ENCODE measurements at regions not wholly inside any gene's neighbourhood (a gene's known extent, or its start where the extent isn't known, plus 50 kb on each side); places are given as distances from the start of the nearest gene placed in this dataset.

DNA sequence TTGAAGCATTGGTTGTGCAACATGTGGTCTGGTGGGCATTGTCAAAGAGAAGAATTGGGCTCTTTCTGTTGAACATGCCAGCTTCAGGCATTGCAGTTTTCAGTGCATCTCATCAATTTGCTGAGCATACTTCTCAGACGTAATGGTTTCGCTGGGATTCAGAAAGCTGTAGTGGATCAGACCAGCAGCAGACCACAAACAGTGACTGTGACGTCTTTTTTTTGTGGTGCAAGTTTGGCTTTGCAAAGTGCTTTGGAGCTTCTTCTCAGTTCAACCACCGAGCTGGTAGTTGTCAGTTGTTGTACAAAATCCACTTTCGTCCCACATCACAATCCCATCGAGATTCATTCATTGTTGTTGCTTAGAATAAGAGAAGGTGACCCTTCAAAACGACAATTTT, 84.5 kb downstream of the NPAP1 start:
- H3K4me1 ChIP-seq (ENCODE audit: control insufficient read depth in 1 of 2, insufficient read depth in 2 of 2, low read length in 2 of 2): no peaks in the 10 kb centered on the region
- H3K27me3 ChIP-seq (ENCODE audit: insufficient read depth, low read length): no peaks in the 10 kb centered on the region
- H3K23ac ChIP-seq (ENCODE audit: low read length): no peak overlapping the region
- no peak overlapping the region for H4K12ac ChIP-seq (ENCODE audit: low read depth, low read length)
- no peak overlapping the region for H3K18ac ChIP-seq (ENCODE audit: low read length)
- no peak overlapping the region for H3K4ac ChIP-seq (ENCODE audit: low read depth, low read length)
- no peak overlapping the region for H4K91ac ChIP-seq (ENCODE audit: low read depth, low read length)
- H3K79me1 ChIP-seq (ENCODE audit: low read length): no peaks in the 10 kb centered on the region
- H3K4me2 ChIP-seq (ENCODE audit: low read length): no peak overlapping the region
- no peak overlapping the region for H4K8ac ChIP-seq (ENCODE audit: low read depth, low read length)
- H3K14ac ChIP-seq (ENCODE audit: low read length): no peak overlapping the region
- WGBS (ENCODE audit: extremely low coverage, insufficient coverage, insufficient read length): no CpG with 5 or more reads among the region's 7 CpGs
- H3K27ac ChIP-seq (ENCODE audit: low read depth, low read length): no peak overlapping the region
- no peak overlapping the region for H2BK5ac ChIP-seq (ENCODE audit: low read depth, low read length, poor library complexity)
- H2AFZ ChIP-seq (ENCODE audit: insufficient read depth, low read length, poor library complexity): no peak overlapping the region
- no peak overlapping the region for H2AK5ac ChIP-seq (ENCODE audit: low read length)
- no peaks in the 10 kb centered on the region for H3K36me3 ChIP-seq (ENCODE audit: control insufficient read depth in 1 of 2, insufficient read depth in 2 of 2, low read length in 2 of 2)
- no peak for DNase-seq
- H2BK12ac ChIP-seq (ENCODE audit: low read length): no peak overlapping the region
- H2BK120ac ChIP-seq (ENCODE audit: insufficient read depth, low read length, poor library complexity): no peak overlapping the region
- H3K79me2 ChIP-seq (ENCODE audit: control insufficient read depth, insufficient read depth, low read length, poor library complexity): no peaks in the 10 kb centered on the region
- H3K4me3 ChIP-seq (ENCODE audit: low read depth, low read length): no peak overlapping the region
- no peak overlapping the region for H3K9ac ChIP-seq (ENCODE audit: low read length)
- H3K9me3 ChIP-seq (ENCODE audit: insufficient read depth, low read depth, low read length): no peaks in the 10 kb centered on the region

DNA sequence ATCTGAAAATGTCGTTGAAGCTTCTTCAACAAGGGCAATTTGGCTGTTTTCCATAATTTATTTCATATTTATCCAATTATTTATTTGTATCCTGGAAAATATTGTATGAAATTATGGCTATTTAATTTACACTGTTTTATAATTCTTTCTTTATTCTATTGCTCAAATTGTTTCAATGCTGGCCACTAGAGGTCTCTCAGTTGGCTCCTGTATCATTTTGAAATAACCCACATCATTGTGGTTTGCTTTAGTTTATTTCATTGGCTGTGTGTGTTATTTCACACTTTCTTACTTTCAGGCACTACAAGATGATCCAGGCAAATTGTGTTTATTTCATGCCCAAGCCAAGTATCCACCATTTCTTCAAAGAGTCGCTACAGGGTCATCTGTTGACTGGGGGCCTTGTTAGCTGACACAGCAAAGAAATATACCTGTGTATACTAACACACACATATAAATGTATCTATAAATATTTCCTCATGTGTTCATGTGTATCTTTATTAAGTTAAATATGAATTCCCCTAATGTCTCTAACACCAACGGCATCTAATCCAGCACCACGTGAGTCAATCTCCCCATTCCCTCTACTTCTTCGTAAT, 86.2 kb downstream of the NPAP1 start:
- Histone ChIP-seq H3K9ac (ENCODE audit: low read length) (no peak overlapping the region), H3K36me3 (ENCODE audit: control insufficient read depth in 1 of 2, insufficient read depth in 2 of 2, low read length in 2 of 2) (no peaks in the 10 kb centered on the region), H3K27ac (ENCODE audit: low read depth, low read length) (no peak overlapping the region), H3K9me3 (ENCODE audit: insufficient read depth, low read depth, low read length) (no peaks in the 10 kb centered on the region), H3K4ac (ENCODE audit: low read depth, low read length) (no peak overlapping the region), H3K18ac (ENCODE audit: low read length) (no peak overlapping the region), H4K8ac (ENCODE audit: low read depth, low read length) (no peak overlapping the region), H2BK12ac (ENCODE audit: low read length) (no peak overlapping the region), H2BK5ac (ENCODE audit: low read depth, low read length, poor library complexity) (no peak overlapping the region), H2AFZ (ENCODE audit: insufficient read depth, low read length, poor library complexity) (no peak overlapping the region), H4K91ac (ENCODE audit: low read depth, low read length) (no peak overlapping the region), H2BK120ac (ENCODE audit: insufficient read depth, low read length, poor library complexity) (no peak overlapping the region), H3K27me3 (ENCODE audit: insufficient read depth, low read length) (no peaks in the 10 kb centered on the region), H3K14ac (ENCODE audit: low read length) (no peak overlapping the region), H3K79me2 (ENCODE audit: control insufficient read depth, insufficient read depth, low read length, poor library complexity) (no peaks in the 10 kb centered on the region), H3K4me3 (ENCODE audit: low read depth, low read length) (no peak overlapping the region), H3K23ac (ENCODE audit: low read length) (no peak overlapping the region), H3K79me1 (ENCODE audit: low read length) (no peaks in the 10 kb centered on the region), H3K4me2 (ENCODE audit: low read length) (no peak overlapping the region), H2AK5ac (ENCODE audit: low read length) (no peak overlapping the region), H3K4me1 (ENCODE audit: control insufficient read depth in 1 of 2, insufficient read depth in 2 of 2, low read length in 2 of 2) (no peaks in the 10 kb centered on the region), H4K12ac (ENCODE audit: low read depth, low read length) (no peak overlapping the region)
- peak in 1 of 2 donors; percentile 17 for DNase-seq
- WGBS (ENCODE audit: extremely low coverage, insufficient coverage, insufficient read length): no CpG with 5 or more reads among the region's 5 CpGs

DNA sequence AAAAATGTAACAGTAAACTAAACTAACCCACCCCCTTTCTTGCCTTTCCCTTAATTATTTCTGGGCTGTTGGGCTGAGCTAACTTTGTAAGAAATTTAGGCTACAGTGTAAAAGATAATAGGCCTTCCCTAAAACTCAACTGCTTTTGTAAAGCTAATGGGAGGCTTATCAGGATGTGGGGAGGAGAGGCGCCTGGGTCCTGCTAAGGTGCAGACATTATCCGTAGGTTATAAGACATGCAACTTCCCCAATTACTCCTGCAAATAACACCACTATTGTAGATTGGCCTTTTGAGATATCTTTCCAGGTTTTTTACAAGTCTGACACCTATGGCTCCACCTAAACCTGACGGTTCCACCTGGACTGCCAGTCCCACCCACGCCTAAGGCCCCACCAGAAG, 88.3 kb downstream of the NPAP1 start:
- Histone ChIP-seq H3K14ac (ENCODE audit: low read length) (no peak overlapping the region), H3K4ac (ENCODE audit: low read depth, low read length) (no peak overlapping the region), H4K91ac (ENCODE audit: low read depth, low read length) (no peak overlapping the region), H3K36me3 (ENCODE audit: control insufficient read depth in 1 of 2, insufficient read depth in 2 of 2, low read length in 2 of 2) (no peaks in the 10 kb centered on the region), H4K8ac (ENCODE audit: low read depth, low read length) (no peak overlapping the region), H2BK12ac (ENCODE audit: low read length) (no peak overlapping the region), H2BK120ac (ENCODE audit: insufficient read depth, low read length, poor library complexity) (no peak overlapping the region), H2AK5ac (ENCODE audit: low read length) (no peak overlapping the region), H3K4me2 (ENCODE audit: low read length) (no peak overlapping the region), H3K4me1 (ENCODE audit: control insufficient read depth in 1 of 2, insufficient read depth in 2 of 2, low read length in 2 of 2) (no peaks in the 10 kb centered on the region), H2AFZ (ENCODE audit: insufficient read depth, low read length, poor library complexity) (no peak overlapping the region), H3K23ac (ENCODE audit: low read length) (no peak overlapping the region), H3K79me1 (ENCODE audit: low read length) (no peaks in the 10 kb centered on the region), H3K9ac (ENCODE audit: low read length) (no peak overlapping the region), H3K79me2 (ENCODE audit: control insufficient read depth, insufficient read depth, low read length, poor library complexity) (no peaks in the 10 kb centered on the region), H4K12ac (ENCODE audit: low read depth, low read length) (no peak overlapping the region), H3K9me3 (ENCODE audit: insufficient read depth, low read depth, low read length) (no peaks in the 10 kb centered on the region), H3K18ac (ENCODE audit: low read length) (no peak overlapping the region), H3K4me3 (ENCODE audit: low read depth, low read length) (no peak overlapping the region), H2BK5ac (ENCODE audit: low read depth, low read length, poor library complexity) (no peak overlapping the region), H3K27me3 (ENCODE audit: insufficient read depth, low read length) (no peaks in the 10 kb centered on the region), H3K27ac (ENCODE audit: low read depth, low read length) (no peak overlapping the region)
- DNase-seq: no peak
- no CpG with 5 or more reads among the region's 4 CpGs for WGBS (ENCODE audit: extremely low coverage, insufficient coverage, insufficient read length)

DNA sequence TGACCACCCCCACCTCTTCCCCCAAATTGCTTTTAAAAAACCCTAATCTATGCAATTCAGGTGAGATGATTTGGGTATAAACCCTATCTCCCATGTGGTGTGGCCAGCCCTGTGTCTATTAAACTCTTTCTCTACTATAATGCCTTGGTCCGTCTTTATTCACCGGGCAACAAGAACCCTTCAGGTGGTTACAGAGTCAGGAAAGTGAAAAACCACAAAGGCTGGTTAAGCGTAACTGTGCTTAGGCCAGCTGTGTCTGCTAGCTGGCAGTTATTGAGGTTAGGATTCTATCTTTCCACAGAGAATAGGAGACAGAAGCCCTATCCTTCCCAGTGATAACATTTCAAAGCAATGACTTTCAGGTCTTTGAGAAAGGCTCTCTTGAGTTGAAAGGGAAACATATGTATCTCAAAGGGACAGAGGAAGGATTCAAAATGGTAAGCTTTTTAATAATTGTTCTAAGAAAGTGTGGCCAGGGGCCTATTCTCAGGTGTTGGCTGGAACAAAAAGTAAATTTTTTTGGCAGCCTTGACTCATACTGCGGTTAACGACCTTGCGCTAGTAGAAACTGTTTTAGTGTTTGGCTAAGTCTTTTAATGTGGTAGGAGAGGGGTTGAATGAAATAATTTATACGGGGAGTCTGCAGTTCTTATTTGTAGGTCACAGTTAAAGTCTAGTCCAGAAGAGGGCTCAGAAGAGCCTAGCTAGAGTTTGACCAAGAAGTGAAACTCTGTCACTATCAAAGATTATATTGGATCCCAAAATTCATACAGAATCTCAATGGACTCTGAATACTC, 89.0 kb downstream of the NPAP1 start:
- Histone ChIP-seq H4K8ac (ENCODE audit: low read depth, low read length) (no peak overlapping the region), H2BK120ac (ENCODE audit: insufficient read depth, low read length, poor library complexity) (no peak overlapping the region), H3K18ac (ENCODE audit: low read length) (no peak overlapping the region), H3K79me2 (ENCODE audit: control insufficient read depth, insufficient read depth, low read length, poor library complexity) (no peaks in the 10 kb centered on the region), H3K23ac (ENCODE audit: low read length) (no peak overlapping the region), H3K9me3 (ENCODE audit: insufficient read depth, low read depth, low read length) (no peaks in the 10 kb centered on the region), H3K9ac (ENCODE audit: low read length) (no peak overlapping the region), H2AFZ (ENCODE audit: insufficient read depth, low read length, poor library complexity) (no peak overlapping the region), H2BK12ac (ENCODE audit: low read length) (no peak overlapping the region), H3K4me3 (ENCODE audit: low read depth, low read length) (no peak overlapping the region), H3K27me3 (ENCODE audit: insufficient read depth, low read length) (no peaks in the 10 kb centered on the region), H3K27ac (ENCODE audit: low read depth, low read length) (no peak overlapping the region), H4K91ac (ENCODE audit: low read depth, low read length) (no peak overlapping the region), H3K4me2 (ENCODE audit: low read length) (no peak overlapping the region), H2AK5ac (ENCODE audit: low read length) (no peak overlapping the region), H3K36me3 (ENCODE audit: control insufficient read depth in 1 of 2, insufficient read depth in 2 of 2, low read length in 2 of 2) (no peaks in the 10 kb centered on the region), H3K4ac (ENCODE audit: low read depth, low read length) (no peak overlapping the region), H3K79me1 (ENCODE audit: low read length) (no peaks in the 10 kb centered on the region), H2BK5ac (ENCODE audit: low read depth, low read length, poor library complexity) (no peak overlapping the region), H3K4me1 (ENCODE audit: control insufficient read depth in 1 of 2, insufficient read depth in 2 of 2, low read length in 2 of 2) (no peaks in the 10 kb centered on the region), H4K12ac (ENCODE audit: low read depth, low read length) (no peak overlapping the region), H3K14ac (ENCODE audit: low read length) (no peak overlapping the region)
- WGBS (ENCODE audit: extremely low coverage, insufficient coverage, insufficient read length): 100% methylated on average over 1 of the region's 7 CpGs
- DNase-seq: no peak

Measured in trophoblast cell (in vitro differentiated cells and primary cell).